ENCODE measurements at regions not wholly inside any gene's neighbourhood (a gene's known extent, or its start where the extent isn't known, plus 50 kb on each side); places are given as distances from the start of the nearest gene placed in this dataset.

- Histone ChIP-seq H3K27me3 (replicated peaks; ENCODE audit: insufficient read depth, low read depth, low read length, poor library complexity) (no peaks in the 10 kb centered on the region), H3K27ac (ENCODE audit: low read depth, low read length, poor library complexity, severe bottlenecking) (no peak overlapping the region), H3K4me3 (ENCODE audit: low read depth, low read length, poor library complexity, severe bottlenecking) (no peak overlapping the region), H3K9me3 (ENCODE audit: low read depth, low read length, poor library complexity, severe bottlenecking) (no peaks in the 10 kb centered on the region), H3K36me3 (ENCODE audit: insufficient read depth, low read length, poor library complexity, severe bottlenecking) (no peaks in the 10 kb centered on the region), H3K4me1 (ENCODE audit: insufficient read depth, low read length, poor library complexity, severe bottlenecking) (no peaks in the 10 kb centered on the region)
- no peak for DNase-seq (ENCODE audit: low spot score)
- CTCF ChIA-PET, result no interaction called here
- TF ChIP-seq EZH2 (IDR thresholded peaks at IDR 0.05; ENCODE audit: borderline replicate concordance, low read depth, low read length, poor library complexity, severe bottlenecking) (no peak), CTCF (conservative IDR thresholded peaks at IDR 0.05; ENCODE audit: low read depth, low read length) (no peak)
- BruUV-seq (replicated peaks), result no TSS peak
- POLR2A ChIA-PET (ENCODE audit: low non-redundant PET), result no interaction called here
- intact Hi-C loops (cut with micrococcal nuclease; ENCODE audit: unreplicated experiment), result no loop called here
Measured at GRCh38 chr13:29978211-29978610, 127.8 kb upstream of the UBL3 start.

GRCh38 chr13:29977476-29978120 lies 127.2 kb upstream of the UBL3 start:
- Histone ChIP-seq H3K27me3 (replicated peaks; ENCODE audit: insufficient read depth, low read depth, low read length, poor library complexity) (no peaks in the 10 kb centered on the region), H3K36me3 (ENCODE audit: insufficient read depth, low read length, poor library complexity, severe bottlenecking) (no peaks in the 10 kb centered on the region), H3K4me3 (ENCODE audit: low read depth, low read length, poor library complexity, severe bottlenecking) (no peak overlapping the region), H3K27ac (ENCODE audit: low read depth, low read length, poor library complexity, severe bottlenecking) (no peak overlapping the region), H3K9me3 (ENCODE audit: low read depth, low read length, poor library complexity, severe bottlenecking) (no peaks in the 10 kb centered on the region), H3K4me1 (ENCODE audit: insufficient read depth, low read length, poor library complexity, severe bottlenecking) (no peaks in the 10 kb centered on the region)
- CTCF ChIA-PET, result no interaction called here
- intact Hi-C loops (cut with micrococcal nuclease; ENCODE audit: unreplicated experiment), result no loop called here
- no peak for TF ChIP-seq CTCF (conservative IDR thresholded peaks at IDR 0.05; ENCODE audit: low read depth, low read length)
- TF ChIP-seq EZH2 (IDR thresholded peaks at IDR 0.05; ENCODE audit: borderline replicate concordance, low read depth, low read length, poor library complexity, severe bottlenecking), result no peak
- no peak for DNase-seq (ENCODE audit: low spot score)
- POLR2A ChIA-PET (ENCODE audit: low non-redundant PET), result no interaction called here
- BruUV-seq (replicated peaks), result no TSS peak

GRCh38 chr13:29976535-29976934 lies 126.1 kb upstream of the UBL3 start:
- no peak for TF ChIP-seq CTCF (conservative IDR thresholded peaks at IDR 0.05; ENCODE audit: low read depth, low read length)
- TF ChIP-seq EZH2 (IDR thresholded peaks at IDR 0.05; ENCODE audit: borderline replicate concordance, low read depth, low read length, poor library complexity, severe bottlenecking), result no peak
- intact Hi-C loops (cut with micrococcal nuclease; ENCODE audit: unreplicated experiment), result no loop called here
- no peaks in the 10 kb centered on the region for H3K36me3 ChIP-seq (ENCODE audit: insufficient read depth, low read length, poor library complexity, severe bottlenecking)
- no peaks in the 10 kb centered on the region for H3K4me1 ChIP-seq (ENCODE audit: insufficient read depth, low read length, poor library complexity, severe bottlenecking)
- no peaks in the 10 kb centered on the region for H3K9me3 ChIP-seq (ENCODE audit: low read depth, low read length, poor library complexity, severe bottlenecking)
- ChIA-PET POLR2A (ENCODE audit: low non-redundant PET) (no interaction called here), CTCF (no interaction called here)
- no peaks in the 10 kb centered on the region for H3K27me3 ChIP-seq (replicated peaks; ENCODE audit: insufficient read depth, low read depth, low read length, poor library complexity)
- no peak overlapping the region for H3K27ac ChIP-seq (ENCODE audit: low read depth, low read length, poor library complexity, severe bottlenecking)
- H3K4me3 ChIP-seq (ENCODE audit: low read depth, low read length, poor library complexity, severe bottlenecking), result no peak overlapping the region
- BruUV-seq (replicated peaks), result no TSS peak
- no peak for DNase-seq (ENCODE audit: low spot score)
